GM21737 (cell line): ENCODE measurements at regions not wholly inside any gene's neighbourhood (a gene's known extent, or its start where the extent isn't known, plus 50 kb on each side); places are given as distances from the start of the nearest gene placed in this dataset.
"Not testable (repeated sequence)": the region's sequence is repeated elsewhere in the genome, so short reads cannot be mapped to it uniquely, and the experiment has no call there.

Experiments used
- ATAC-seq: cut with Tn5 transposase; IDR thresholded peaks from one replicate; pipeline ENCODE4 v1.9.1; 2021; ENCODE audit warnings: mild to moderate bottlenecking, moderate library complexity; ENCODE audit not compliant: unreplicated experiment

- ATAC-seq, result no peak
Observed at GRCh38 chr9:107587191-107587963, 97.8 kb upstream of the KLF4 start.

- no peak for ATAC-seq
Observed at GRCh38 chr9:107586493-107586892, 96.9 kb upstream of the KLF4 start.

GRCh38 chr9:107585465-107585864 is 95.9 kb upstream of the KLF4 start:
- no peak for ATAC-seq

- ATAC-seq, result no peak
Observed at GRCh38 chr9:107584944-107585343, 95.4 kb upstream of the KLF4 start.

- ATAC-seq, result no peak
Observed at GRCh38 chr9:107584186-107584585, 94.6 kb upstream of the KLF4 start.

- ATAC-seq, result no peak
Observed at GRCh38 chr9:107577140-107577776, 87.7 kb upstream of the KLF4 start.

- no peak for ATAC-seq
Observed at GRCh38 chr9:107571148-107571547, 81.6 kb upstream of the KLF4 start.

- ATAC-seq, result no peak
Observed at GRCh38 chr9:107569174-107569573, 79.6 kb upstream of the KLF4 start.

GRCh38 chr9:107568406-107568805 is 78.8 kb upstream of the KLF4 start:
- ATAC-seq, result not testable (repeated sequence)

GRCh38 chr9:107567462-107567861 is 77.9 kb upstream of the KLF4 start:
- no peak for ATAC-seq

GRCh38 chr9:107566611-107567061 is 77.1 kb upstream of the KLF4 start:
- no peak for ATAC-seq

GRCh38 chr9:107562798-107563197 is 73.2 kb upstream of the KLF4 start:
- no peak for ATAC-seq

GRCh38 chr9:107559494-107560086 is 70.0 kb upstream of the KLF4 start:
- ATAC-seq, result no peak

GRCh38 chr9:107557236-107557990 is 67.8 kb upstream of the KLF4 start:
- ATAC-seq, result no peak

- ATAC-seq, result no peak
Observed at GRCh38 chr9:107554636-107555035, 65.1 kb upstream of the KLF4 start.

- ATAC-seq, result no peak
Observed at GRCh38 chr9:107548298-107549142, 59.0 kb upstream of the KLF4 start.

- ATAC-seq, result no peak
Observed at GRCh38 chr9:107547772-107548297, 58.3 kb upstream of the KLF4 start.

GRCh38 chr9:107547303-107547702 is 57.7 kb upstream of the KLF4 start:
- no peak for ATAC-seq

GRCh38 chr9:107546859-107547258 is 57.3 kb upstream of the KLF4 start:
- ATAC-seq, result no peak

GRCh38 chr9:107545036-107545435 is 55.5 kb upstream of the KLF4 start:
- no peak for ATAC-seq
